Erythroblast (primary cell): ENCODE measurements at regions not wholly inside any gene's neighbourhood (a gene's known extent, or its start where the extent isn't known, plus 50 kb on each side); places are given as distances from the start of the nearest gene placed in this dataset.
A peak's percentile ranks its signal among the peaks of the same experiment; 100 is the strongest.

ENCODE experiments used
- DNase-seq, 2 experiments: peaks; one replicate each; lab custom pipeline; 2025; lab: John Stamatoyannopoulos, UW
- GATA1 ChIP-seq: IDR thresholded peaks from 2 replicates; pipeline ENCODE4 v1.6.1; 2011; ENCODE audit warnings: low read depth, mild to moderate bottlenecking, control low read depth, low read length, moderate library complexity
- POLR2A ChIP-seq: IDR thresholded peaks from 2 replicates; pipeline ENCODE4 v1.6.1; 2011; ENCODE audit warnings: mild to moderate bottlenecking, low read length

DNA sequence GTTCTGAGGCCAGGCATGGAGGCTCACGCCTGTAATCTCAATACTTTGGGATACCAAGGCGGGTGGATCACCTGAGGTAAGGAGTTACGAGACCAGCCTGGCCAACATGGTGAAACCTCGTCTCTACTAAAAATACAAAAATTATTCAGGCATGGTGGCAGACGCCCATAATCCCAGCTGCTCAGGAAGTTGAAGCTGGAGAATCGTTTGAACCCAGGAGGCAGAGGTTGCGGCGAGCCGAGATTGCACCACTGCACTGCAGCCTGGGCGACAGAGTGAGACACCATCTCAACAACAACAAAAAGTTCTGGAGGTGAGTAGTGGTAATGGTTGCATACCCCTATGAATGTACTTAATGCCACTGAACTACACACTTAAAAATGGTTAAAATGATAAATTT lies 60.3 kb upstream of the SP4 start:
- no peak for DNase-seq
- TF ChIP-seq GATA1 (no peak), POLR2A (no peak)

DNA sequence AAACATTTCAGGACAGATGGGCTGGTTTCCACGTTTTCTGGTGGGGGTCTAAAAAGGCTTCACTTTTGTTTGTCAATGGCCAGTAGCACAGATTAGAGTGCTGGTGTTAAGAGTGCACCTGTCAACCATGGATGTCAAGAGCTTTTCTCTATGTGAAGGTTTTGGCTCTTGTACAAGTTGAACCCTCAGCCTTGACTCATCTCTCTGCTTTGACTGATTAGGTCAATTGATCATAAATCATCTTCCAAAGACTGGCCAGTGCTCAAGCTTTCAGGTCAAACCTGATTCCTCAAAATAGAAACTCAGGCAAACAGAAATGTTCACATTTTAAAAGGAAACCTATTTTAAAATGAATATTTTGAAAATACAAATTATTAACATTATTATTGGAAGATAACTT lies 59.6 kb upstream of the SP4 start:
- TF ChIP-seq GATA1, result no peak
- TF ChIP-seq POLR2A, result no peak
- no peak for DNase-seq

DNA sequence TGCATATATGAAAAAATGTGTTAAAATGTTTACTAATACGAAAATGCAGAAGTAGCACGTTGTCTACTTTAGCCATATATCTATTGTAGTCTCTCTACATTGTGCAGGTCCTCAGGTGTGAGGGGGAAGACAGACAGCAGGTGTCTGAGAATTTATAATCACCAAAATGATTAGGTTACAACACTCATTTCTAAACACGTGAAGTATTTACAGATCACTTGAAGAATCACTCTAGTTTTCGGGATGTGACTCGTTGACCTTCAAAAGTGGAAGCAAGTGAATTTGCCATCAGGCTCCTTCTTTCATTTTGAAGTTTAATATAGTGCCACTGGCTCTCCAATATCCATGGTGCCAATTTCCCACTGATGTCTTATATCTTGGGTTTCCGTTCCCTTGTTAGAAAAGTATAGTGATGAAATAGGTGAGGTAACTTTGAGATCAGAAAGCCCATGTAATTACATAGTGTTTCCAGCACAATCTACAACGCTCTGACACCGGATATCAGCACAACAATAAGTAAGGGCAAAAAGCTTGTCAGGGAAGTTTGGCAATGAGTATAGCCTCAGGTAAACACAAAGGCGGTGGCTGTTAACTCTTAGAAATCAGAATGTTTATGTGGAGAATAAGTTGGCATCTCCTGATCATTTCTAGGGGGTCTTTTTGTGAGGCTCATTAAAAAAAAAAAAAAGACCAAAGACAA lies 57.5 kb upstream of the SP4 start:
- TF ChIP-seq GATA1, result no peak
- no peak for DNase-seq

GRCh38 chr7:21371360-21371759 lies 56.5 kb upstream of the SP4 start:
- no peak for TF ChIP-seq GATA1
- no peak for TF ChIP-seq POLR2A
- no peak for DNase-seq

GRCh38 chr7:21373031-21373430 lies 54.9 kb upstream of the SP4 start:
- peak; percentile 9 to 67 for DNase-seq
- TF ChIP-seq POLR2A, result no peak
- no peak for TF ChIP-seq GATA1

GRCh38 chr7:21374134-21374533 lies 53.7 kb upstream of the SP4 start:
- no peak for DNase-seq
- no peak for TF ChIP-seq POLR2A
- TF ChIP-seq GATA1, result no peak

- DNase-seq, result peak in 1 of 2 experiments; percentile 14
- no peak for TF ChIP-seq POLR2A
- no peak for TF ChIP-seq GATA1
Measured at GRCh38 chr7:21377545-21377944, 50.3 kb upstream of the SP4 start.
